GM18505 (cell line): ENCODE measurements at regions not wholly inside any gene's neighbourhood (a gene's known extent, or its start where the extent isn't known, plus 50 kb on each side); places are given as distances from the start of the nearest gene placed in this dataset.

Source experiments
- ATAC-seq: cut with Tn5 transposase; IDR thresholded peaks from one replicate; pipeline ENCODE4 v1.9.1; 2021; ENCODE audit not compliant: unreplicated experiment
- POLR2A ChIP-seq: IDR thresholded peaks from 4 replicates; pipeline ENCODE4 v1.6.1; 2011; ENCODE audit warnings: borderline replicate concordance; ENCODE audit not compliant: insufficient read depth, insufficient read length; ENCODE audit errors: extremely low read depth

GRCh38 chr4:136768925-136769275, 763.4 kb downstream of the PCDH18 start:
- ATAC-seq: no peak
- no peak for TF ChIP-seq POLR2A

DNA sequence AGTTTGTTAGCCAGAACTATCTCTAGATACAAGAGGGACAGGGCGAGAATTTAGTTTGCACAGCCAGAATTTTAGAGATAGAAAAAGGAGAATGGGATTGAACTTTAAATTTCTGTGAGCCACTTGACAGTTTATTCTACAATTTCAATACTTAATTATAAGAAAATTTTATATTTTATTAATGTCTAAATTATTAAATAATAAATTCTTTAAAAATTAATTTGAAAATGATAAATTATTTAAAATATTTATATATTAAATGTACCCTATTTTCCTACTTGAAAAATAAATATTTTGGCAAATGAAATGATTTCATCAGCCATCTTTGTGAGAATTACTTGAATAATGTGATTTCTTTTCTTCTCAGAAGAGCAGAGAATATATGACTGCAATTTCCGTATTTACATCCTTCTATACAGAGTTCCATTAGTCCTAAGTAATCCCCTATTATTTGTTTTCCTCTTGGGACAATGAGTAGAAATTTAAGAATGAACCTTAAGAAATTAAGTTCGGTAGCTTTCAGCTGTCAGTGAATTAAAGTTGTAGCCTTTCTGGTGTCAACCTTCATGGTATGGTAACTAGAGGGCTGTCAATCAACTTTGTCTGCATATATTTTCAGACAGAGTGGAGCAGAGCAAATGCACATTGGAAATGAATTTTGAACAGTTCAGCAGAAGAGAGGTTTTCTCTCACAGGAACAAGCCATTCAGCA, 763.9 kb downstream of the PCDH18 start:
- no peak for ATAC-seq
- TF ChIP-seq POLR2A: no peak

GRCh38 chr4:136763919-136764318, 768.4 kb downstream of the PCDH18 start:
- TF ChIP-seq POLR2A: no peak
- ATAC-seq: no peak

DNA sequence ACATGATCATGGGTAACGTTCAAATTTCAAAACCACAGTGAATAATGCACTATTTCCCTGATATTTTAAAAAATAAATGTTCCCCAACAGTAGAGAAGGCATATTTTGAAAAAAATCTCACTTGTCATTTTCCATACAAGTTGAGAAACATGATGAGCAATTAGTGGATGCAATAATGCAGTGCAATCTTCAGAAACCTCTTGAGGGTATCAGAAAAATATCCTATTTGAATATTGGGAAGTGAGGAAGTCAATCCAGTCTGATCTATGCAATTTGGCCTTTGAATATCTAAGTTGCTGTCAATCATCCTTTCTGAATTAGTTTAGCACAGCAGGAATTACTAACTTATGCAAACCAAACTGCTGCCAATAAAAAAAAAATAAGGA, 776.8 kb downstream of the PCDH18 start:
- no peak for ATAC-seq
- no peak for TF ChIP-seq POLR2A

- ATAC-seq: no peak
- TF ChIP-seq POLR2A: no peak
Observed at GRCh38 chr4:136754810-136755530, 777.3 kb downstream of the PCDH18 start.

- TF ChIP-seq POLR2A: no peak
- ATAC-seq: no peak
Observed at GRCh38 chr4:136751556-136751955, 780.7 kb downstream of the PCDH18 start.

DNA sequence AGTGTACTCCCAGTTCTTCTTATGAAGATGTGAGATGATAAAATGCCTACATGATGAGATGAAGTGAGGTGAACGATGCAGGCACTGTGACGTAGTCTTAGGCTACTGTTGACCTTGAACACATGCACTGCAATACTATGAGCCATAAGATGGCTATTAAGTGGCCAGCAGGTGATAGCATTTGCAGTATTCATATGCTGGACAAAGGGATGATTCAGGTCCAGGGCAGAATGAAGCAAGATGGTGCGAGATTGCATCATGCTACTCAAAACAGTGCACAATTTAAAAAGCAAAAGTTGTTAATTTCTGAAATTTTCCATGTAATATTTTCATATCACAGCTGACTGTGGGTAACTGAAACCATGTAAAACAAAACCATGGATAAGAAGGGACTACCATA, 781.4 kb downstream of the PCDH18 start:
- TF ChIP-seq POLR2A: no peak
- ATAC-seq: no peak

DNA sequence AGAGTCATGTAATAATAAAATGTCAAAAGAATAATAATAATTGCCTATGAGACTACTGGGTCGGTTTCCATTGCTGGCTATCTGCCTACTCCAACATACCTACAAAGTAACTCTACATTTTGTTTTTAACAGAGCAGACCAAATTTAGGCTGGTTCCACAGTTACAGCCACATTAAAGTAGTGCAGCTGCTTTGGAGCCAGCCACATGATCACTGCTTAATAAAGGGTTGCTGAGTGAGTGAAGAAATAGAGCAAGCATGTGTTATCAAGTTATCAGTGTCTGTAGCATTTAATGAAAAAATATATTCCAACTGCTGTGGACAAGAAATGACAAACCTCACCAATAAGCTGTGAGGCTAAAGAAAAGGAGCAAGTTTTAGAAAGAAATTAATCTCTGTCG, 782.3 kb downstream of the PCDH18 start:
- no peak for TF ChIP-seq POLR2A
- no peak for ATAC-seq

DNA sequence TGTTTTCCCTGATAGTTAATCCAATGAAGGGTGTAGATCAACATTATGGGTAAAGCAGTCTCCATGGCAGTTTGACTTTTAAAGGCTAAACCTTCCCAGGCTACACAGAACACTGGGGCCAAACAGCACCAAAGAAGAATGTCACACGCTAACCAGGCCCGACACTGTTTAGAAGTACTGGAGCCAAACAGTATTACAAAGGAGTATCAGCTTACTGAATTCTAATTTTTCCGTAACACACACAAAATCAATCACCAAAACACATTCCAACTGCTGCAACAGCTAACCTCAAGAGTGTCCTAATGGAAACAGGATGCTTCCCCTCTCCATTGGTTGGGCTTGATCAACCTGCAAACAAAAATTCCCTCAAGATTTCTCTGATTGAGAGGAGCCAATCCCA, 783.5 kb downstream of the PCDH18 start:
- TF ChIP-seq POLR2A: no peak
- ATAC-seq: no peak

DNA sequence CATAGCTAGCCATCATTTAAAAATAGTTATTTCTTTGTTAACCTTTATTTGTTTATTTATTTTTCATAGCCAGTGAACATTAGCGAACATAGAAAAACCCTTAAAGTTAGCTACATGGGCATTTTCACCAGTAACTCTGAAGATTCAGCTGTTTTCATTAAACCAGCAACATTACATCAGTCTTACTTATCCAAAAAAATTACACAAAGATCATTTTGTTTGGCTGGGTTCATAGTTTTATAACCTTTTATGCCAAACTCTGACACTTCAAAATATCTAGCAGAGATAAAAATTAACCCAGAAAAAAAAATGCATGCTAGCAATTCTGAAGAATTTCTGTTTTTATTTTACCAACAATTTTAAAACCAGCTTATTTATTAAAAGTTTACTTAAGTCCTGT, 784.1 kb downstream of the PCDH18 start:
- no peak for TF ChIP-seq POLR2A
- ATAC-seq: no peak

- no peak for TF ChIP-seq POLR2A
- ATAC-seq: no peak
Observed at GRCh38 chr4:136743238-136743637, 789.1 kb downstream of the PCDH18 start.

- no peak for ATAC-seq
- TF ChIP-seq POLR2A: no peak
Observed at GRCh38 chr4:136742333-136742732, 790.0 kb downstream of the PCDH18 start.

GRCh38 chr4:136741468-136741867, 790.8 kb downstream of the PCDH18 start:
- TF ChIP-seq POLR2A: no peak
- ATAC-seq: no peak

GRCh38 chr4:136740326-136740725, 792.0 kb downstream of the PCDH18 start:
- no peak for TF ChIP-seq POLR2A
- no peak for ATAC-seq
